Fibroblast of the aortic adventitia (primary cell): ENCODE measurements at regions not wholly inside any gene's neighbourhood (a gene's known extent, or its start where the extent isn't known, plus 50 kb on each side); places are given as distances from the start of the nearest gene placed in this dataset.

Experiments
- DNase-seq: peaks from one replicate; pipeline ENCODE4 v3.0.0-alpha.2; 2010; ENCODE audit warnings: low read depth
- H3K4me3 ChIP-seq: 2 replicates; pipeline ENCODE4 v1.5.1; 2011; ENCODE audit warnings: low read depth, mild to moderate bottlenecking, control low read depth, low read length, moderate library complexity
- TF ChIP-seq, protein P1 (sequence below): IDR thresholded peaks from 2 replicates; pipeline ENCODE4 v1.5.1; 2011; ENCODE audit warnings: mild to moderate bottlenecking, low read length, control low read depth, inconsistent platforms; ENCODE audit not compliant: insufficient read depth

DNA sequence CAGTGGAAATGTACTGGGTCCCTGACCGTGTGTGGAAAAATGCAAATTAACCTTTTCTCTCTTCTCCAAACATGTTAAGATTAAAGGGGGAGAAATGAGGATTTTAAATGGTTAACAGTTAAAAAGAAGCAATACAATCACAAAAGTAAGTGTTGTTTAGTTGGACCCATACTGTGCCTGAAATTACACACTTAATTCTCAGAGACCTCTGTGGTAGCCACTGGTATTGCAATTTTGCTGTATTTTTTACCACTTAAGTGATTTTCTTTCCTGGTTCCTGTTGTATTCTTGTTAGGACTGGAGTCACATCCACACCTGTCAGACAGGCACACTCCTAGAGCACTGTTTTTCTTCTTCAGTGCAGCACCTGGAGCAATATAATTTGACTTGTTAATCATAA, 179.6 kb upstream of the PDGFD start:
- TF ChIP-seq, protein P1, sequence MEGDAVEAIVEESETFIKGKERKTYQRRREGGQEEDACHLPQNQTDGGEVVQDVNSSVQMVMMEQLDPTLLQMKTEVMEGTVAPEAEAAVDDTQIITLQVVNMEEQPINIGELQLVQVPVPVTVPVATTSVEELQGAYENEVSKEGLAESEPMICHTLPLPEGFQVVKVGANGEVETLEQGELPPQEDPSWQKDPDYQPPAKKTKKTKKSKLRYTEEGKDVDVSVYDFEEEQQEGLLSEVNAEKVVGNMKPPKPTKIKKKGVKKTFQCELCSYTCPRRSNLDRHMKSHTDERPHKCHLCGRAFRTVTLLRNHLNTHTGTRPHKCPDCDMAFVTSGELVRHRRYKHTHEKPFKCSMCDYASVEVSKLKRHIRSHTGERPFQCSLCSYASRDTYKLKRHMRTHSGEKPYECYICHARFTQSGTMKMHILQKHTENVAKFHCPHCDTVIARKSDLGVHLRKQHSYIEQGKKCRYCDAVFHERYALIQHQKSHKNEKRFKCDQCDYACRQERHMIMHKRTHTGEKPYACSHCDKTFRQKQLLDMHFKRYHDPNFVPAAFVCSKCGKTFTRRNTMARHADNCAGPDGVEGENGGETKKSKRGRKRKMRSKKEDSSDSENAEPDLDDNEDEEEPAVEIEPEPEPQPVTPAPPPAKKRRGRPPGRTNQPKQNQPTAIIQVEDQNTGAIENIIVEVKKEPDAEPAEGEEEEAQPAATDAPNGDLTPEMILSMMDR, result peak; percentile 41
- DNase-seq, result no peak
- no peak overlapping the region for H3K4me3 ChIP-seq

DNA sequence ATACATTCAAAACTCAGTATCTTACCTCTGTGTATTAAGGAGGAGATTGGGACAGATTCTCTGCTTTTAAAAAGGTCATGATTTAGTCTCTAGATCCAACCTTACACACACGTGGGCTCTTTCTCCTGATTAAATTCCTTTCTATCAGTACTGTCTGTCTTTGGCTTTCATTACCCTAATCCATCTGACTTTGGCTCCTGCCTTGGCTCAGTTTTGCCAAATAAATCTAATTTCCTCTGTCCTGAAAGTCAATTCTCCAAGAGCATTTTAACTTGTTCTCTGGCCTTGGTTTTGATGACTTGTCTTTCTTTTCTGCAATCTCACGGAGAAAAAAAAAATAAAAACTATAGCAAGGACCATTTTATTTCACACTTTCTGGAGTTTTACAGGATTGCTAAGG, 176.6 kb upstream of the PDGFD start:
- no peak overlapping the region for H3K4me3 ChIP-seq
- TF ChIP-seq, protein P1, result no peak
- DNase-seq, result no peak

DNA sequence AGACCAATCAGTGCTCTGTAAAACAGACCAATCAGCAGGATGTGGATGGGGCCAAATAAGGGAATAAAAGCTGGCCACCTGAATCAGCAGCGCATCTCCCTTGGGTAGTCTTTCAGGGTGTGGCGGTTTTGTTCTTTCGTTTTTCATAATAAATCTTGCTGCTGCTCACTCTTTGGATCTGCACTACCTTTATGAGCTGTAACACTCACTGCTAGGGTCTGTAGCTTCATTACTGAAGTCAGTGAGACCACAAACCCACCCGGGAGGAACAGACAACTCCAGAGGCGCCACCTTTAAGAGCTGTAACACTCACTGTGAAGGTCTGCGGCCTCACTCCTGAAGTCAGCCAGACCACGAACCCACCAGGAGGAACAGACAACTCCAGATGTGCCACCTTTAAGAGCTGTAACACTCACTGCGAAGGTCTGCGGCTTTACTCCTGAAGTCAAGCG, 175.5 kb upstream of the PDGFD start:
- no peak for DNase-seq
- H3K4me3 ChIP-seq, result no peak overlapping the region
- TF ChIP-seq, protein P1, result no peak

DNA sequence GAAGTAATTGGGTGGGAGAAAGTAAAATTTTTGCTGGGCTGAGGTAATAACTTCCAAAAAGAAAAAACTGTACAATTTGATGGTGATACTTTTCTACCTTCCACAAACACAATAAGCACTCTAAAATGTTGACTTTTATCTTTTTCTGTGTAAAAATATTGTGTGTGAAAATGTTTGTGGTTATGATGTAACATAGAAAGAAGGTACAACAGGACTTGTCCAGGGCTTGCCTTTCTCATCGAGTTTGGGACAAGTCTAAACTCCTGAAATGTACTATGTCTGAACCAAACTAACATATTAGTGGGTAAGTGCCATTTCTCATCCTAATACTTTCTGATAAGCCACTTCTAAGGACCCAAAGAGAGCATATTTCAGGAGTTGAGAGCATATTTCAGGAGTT, 174.2 kb upstream of the PDGFD start:
- DNase-seq, result peak; percentile 24
- TF ChIP-seq, protein P1, result no peak
- no peak overlapping the region for H3K4me3 ChIP-seq

DNA sequence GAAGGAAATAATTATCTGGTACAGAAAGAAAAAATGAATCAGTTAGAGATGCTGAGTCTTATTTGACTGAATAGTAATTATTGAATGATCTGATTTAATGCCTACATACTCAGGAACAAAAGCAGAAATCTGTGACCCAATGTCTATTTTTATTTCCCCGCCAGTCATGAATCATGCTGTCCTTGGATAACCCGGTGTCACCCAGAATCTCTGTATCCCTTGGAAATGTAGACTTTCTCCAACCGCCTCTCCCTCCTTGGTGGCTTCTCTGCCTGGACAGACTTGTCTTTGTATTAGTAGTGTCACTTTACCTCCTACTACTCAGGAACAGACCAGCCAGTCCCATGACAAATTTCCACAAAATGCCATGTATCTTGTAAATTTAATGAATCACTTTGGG, 173.3 kb upstream of the PDGFD start:
- TF ChIP-seq, protein P1, result no peak
- no peak for DNase-seq
- no peak overlapping the region for H3K4me3 ChIP-seq

DNA sequence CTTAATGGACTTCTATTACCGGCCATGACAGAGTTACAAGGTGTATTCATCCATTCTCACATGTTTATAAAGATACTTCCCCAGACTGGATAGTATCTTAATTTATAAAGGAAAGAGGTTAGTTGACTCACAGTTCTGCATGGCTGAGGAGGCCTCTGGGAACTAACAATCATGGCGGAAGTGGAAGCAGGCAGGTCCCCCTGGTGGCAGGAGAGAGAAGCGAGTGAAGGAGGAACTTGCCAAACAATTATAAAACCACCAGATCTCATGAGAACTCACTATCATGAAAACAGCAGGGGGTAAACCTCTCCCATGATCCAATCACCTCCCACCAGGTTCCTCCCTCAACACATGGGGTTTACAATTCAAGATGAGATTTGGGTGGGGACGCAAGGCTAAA, 170.0 kb upstream of the PDGFD start:
- TF ChIP-seq, protein P1, result peak; percentile 41

DNA sequence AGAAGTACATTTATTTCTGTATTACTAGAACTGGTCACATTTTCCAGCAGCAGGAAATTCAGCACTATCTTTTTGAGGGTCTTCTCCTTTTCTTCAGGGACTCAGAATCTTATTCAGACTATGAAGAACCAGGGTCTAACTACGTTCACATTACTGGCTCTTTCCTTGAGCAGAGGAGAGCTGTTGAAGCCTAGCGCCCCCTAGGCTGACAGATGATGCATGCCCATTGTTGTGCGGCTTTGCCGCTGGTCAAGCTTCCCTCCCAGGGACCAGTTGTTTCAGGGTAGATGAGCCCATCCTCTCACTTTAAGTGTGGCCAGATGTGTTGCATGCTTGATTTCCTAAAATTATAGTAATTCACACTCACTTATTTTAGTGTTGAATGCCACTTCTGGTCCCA, 168.2 kb upstream of the PDGFD start:
- DNase-seq, result no peak
- TF ChIP-seq, protein P1, result no peak
- no peak overlapping the region for H3K4me3 ChIP-seq

More for the DNA sequence above, 170.0 kb upstream of the PDGFD start:
- no peak for DNase-seq
- H3K4me3 ChIP-seq, result no peak overlapping the region
